ENCODE measurements at regions not wholly inside any gene's neighbourhood (a gene's known extent, or its start where the extent isn't known, plus 50 kb on each side); places are given as distances from the start of the nearest gene placed in this dataset.

- DNase-seq (ENCODE audit: low spot score), result no peak
- in situ Hi-C loops (cut with MboI; ENCODE audit: low sequenced_read_pairs, unreplicated experiment), result no loop called here
Observed at GRCh38 chr17:45729294-45729907, 54.7 kb upstream of the CRHR1 start.

GRCh38 chr17:45730192-45730591 is 53.9 kb upstream of the CRHR1 start:
- TF ChIP-seq CTCF (IDR thresholded peaks at IDR 0.05; ENCODE audit: borderline replicate concordance, control extremely low read depth, extremely low read depth, insufficient read depth, missing control alignments), result no peak
- in situ Hi-C loops (cut with MboI; ENCODE audit: low sequenced_read_pairs, unreplicated experiment), result no loop called here
- DNase-seq (ENCODE audit: low spot score), result no peak

More at GRCh38 chr17:45729294-45729907, 54.7 kb upstream of the CRHR1 start:
- no peak for TF ChIP-seq CTCF (IDR thresholded peaks at IDR 0.05; ENCODE audit: borderline replicate concordance, control extremely low read depth, extremely low read depth, insufficient read depth, missing control alignments)

GRCh38 chr17:45731459-45731858 is 52.7 kb upstream of the CRHR1 start:
- in situ Hi-C loops (cut with MboI; ENCODE audit: low sequenced_read_pairs, unreplicated experiment), result no loop called here
- no peak for DNase-seq (ENCODE audit: low spot score)
- no peak for TF ChIP-seq CTCF (IDR thresholded peaks at IDR 0.05; ENCODE audit: borderline replicate concordance, control extremely low read depth, extremely low read depth, insufficient read depth, missing control alignments)

- in situ Hi-C loops (cut with MboI; ENCODE audit: low sequenced_read_pairs, unreplicated experiment), result no loop called here
- no peak for DNase-seq (ENCODE audit: low spot score)
- TF ChIP-seq CTCF (IDR thresholded peaks at IDR 0.05; ENCODE audit: borderline replicate concordance, control extremely low read depth, extremely low read depth, insufficient read depth, missing control alignments), result no peak
Observed at GRCh38 chr17:45732926-45733505, 51.1 kb upstream of the CRHR1 start.

- TF ChIP-seq CTCF (IDR thresholded peaks at IDR 0.05; ENCODE audit: borderline replicate concordance, control extremely low read depth, extremely low read depth, insufficient read depth, missing control alignments), result no peak
- in situ Hi-C loops (cut with MboI; ENCODE audit: low sequenced_read_pairs, unreplicated experiment), result no loop called here
- DNase-seq (ENCODE audit: low spot score), result no peak
Observed at GRCh38 chr17:45733781-45734180, 50.3 kb upstream of the CRHR1 start.

Data from GM13976 (cell line).